HG03095 (cell line): ENCODE measurements at regions not wholly inside any gene's neighbourhood (a gene's known extent, or its start where the extent isn't known, plus 50 kb on each side); places are given as distances from the start of the nearest gene placed in this dataset.

ENCODE experiments used
- ATAC-seq: cut with Tn5 transposase; IDR thresholded peaks from one replicate; pipeline ENCODE4 v1.9.1; 2021; ENCODE audit warnings: moderate library complexity; ENCODE audit not compliant: unreplicated experiment

- ATAC-seq: no peak
Measured at GRCh38 chr2:12105180-12105579, 358.7 kb downstream of the LPIN1 start.

- ATAC-seq: peak; percentile 75
Measured at GRCh38 chr2:12106440-12107080, 360.1 kb downstream of the LPIN1 start.

- no peak for ATAC-seq
Measured at GRCh38 chr2:12107321-12107720, 360.9 kb downstream of the LPIN1 start.

- ATAC-seq: no peak
Measured at GRCh38 chr2:12107939-12108338, 361.5 kb downstream of the LPIN1 start.

GRCh38 chr2:12109363-12110017 lies 363.1 kb downstream of the LPIN1 start:
- no peak for ATAC-seq

GRCh38 chr2:12110074-12110473 lies 363.6 kb downstream of the LPIN1 start:
- ATAC-seq: no peak

- ATAC-seq: no peak
Measured at GRCh38 chr2:12110481-12110880, 364.0 kb downstream of the LPIN1 start.

- ATAC-seq: no peak
Measured at GRCh38 chr2:12113412-12113811, 367.0 kb downstream of the LPIN1 start.

GRCh38 chr2:12114816-12115215 lies 368.4 kb downstream of the LPIN1 start:
- ATAC-seq: no peak

- ATAC-seq: peak; percentile 58
Measured at GRCh38 chr2:12116228-12116750, 369.9 kb downstream of the LPIN1 start.

- no peak for ATAC-seq
Measured at GRCh38 chr2:12119841-12120240, 373.4 kb downstream of the LPIN1 start.

GRCh38 chr2:12120281-12121150 lies 374.1 kb downstream of the LPIN1 start:
- ATAC-seq: no peak

- ATAC-seq: no peak
Measured at GRCh38 chr2:12124790-12125189, 378.4 kb downstream of the LPIN1 start.

- ATAC-seq: no peak
Measured at GRCh38 chr2:12126318-12126717, 379.9 kb downstream of the LPIN1 start.

- no peak for ATAC-seq
Measured at GRCh38 chr2:12127638-12128037, 381.2 kb downstream of the LPIN1 start.

- no peak for ATAC-seq
Measured at GRCh38 chr2:12131975-12132374, 385.5 kb downstream of the LPIN1 start.

GRCh38 chr2:12141618-12142258 lies 395.3 kb downstream of the LPIN1 start:
- no peak for ATAC-seq

- ATAC-seq: no peak
Measured at GRCh38 chr2:12151716-12152115, 405.3 kb downstream of the LPIN1 start.

- ATAC-seq: no peak
Measured at GRCh38 chr2:12152888-12153287, 406.5 kb downstream of the LPIN1 start.

GRCh38 chr2:12155303-12156051 lies 409.0 kb downstream of the LPIN1 start:
- ATAC-seq: no peak
